ENCODE measurements at regions not wholly inside any gene's neighbourhood (a gene's known extent, or its start where the extent isn't known, plus 50 kb on each side); places are given as distances from the start of the nearest gene placed in this dataset.

GRCh38 chrX:99091459-99091858 lies 1318.6 kb downstream of the PCDH19 start:
- Histone ChIP-seq H4K5ac (ENCODE audit: insufficient read length, low read depth, low read length) (no peak overlapping the region), H2BK12ac (ENCODE audit: insufficient read length, low read depth, low read length) (no peak overlapping the region), H3K9me3 (ENCODE audit: control insufficient read depth, low read depth, low read length) (no peaks in the 10 kb centered on the region), H3K14ac (ENCODE audit: insufficient read depth, low read length) (no peak overlapping the region), H3K23me2 (ENCODE audit: insufficient read length, low read depth, low read length, poor library complexity, severe bottlenecking) (no peaks in the 10 kb centered on the region), H2AK5ac (ENCODE audit: insufficient read length, low read length) (no peak overlapping the region), H2BK5ac (ENCODE audit: insufficient read length, low read length) (no peak overlapping the region), H4K20me1 (ENCODE audit: control insufficient read depth, insufficient read depth, insufficient read length) (no peaks in the 10 kb centered on the region), H3K23ac (ENCODE audit: insufficient read length, low read depth, low read length) (no peak overlapping the region), H2BK120ac (ENCODE audit: low read depth, low read length, poor library complexity, severe bottlenecking) (no peak overlapping the region), H2AFZ (ENCODE audit: low read length) (no peak overlapping the region), H4K8ac (replicated peaks; ENCODE audit: insufficient read length, low read depth, low read length) (no peak overlapping the region), H3K4ac (ENCODE audit: low read depth, low read length) (no peak overlapping the region), H3K79me1 (ENCODE audit: insufficient read depth, low read depth, low read length, poor library complexity, severe bottlenecking) (no peaks in the 10 kb centered on the region), H3T11ph (ENCODE audit: low read length) (no peak overlapping the region), H2BK20ac (ENCODE audit: low read depth, low read length, poor library complexity, severe bottlenecking) (no peak overlapping the region), H3K4me1 (ENCODE audit: insufficient read depth, low read length) (no peaks in the 10 kb centered on the region), H3K4me2 (ENCODE audit: insufficient read depth, insufficient read length, low read length) (no peak overlapping the region), H3K27me3 (ENCODE audit: insufficient read depth, low read length) (no peaks in the 10 kb centered on the region), H3K79me2 (ENCODE audit: insufficient read depth, low read length) (no peaks in the 10 kb centered on the region; the same call in 1 of the 2 replicates), H3K56ac (ENCODE audit: insufficient read length, low read depth, low read length) (no peak overlapping the region), H3K27ac (ENCODE audit: insufficient read length, low read depth, low read length) (no peak overlapping the region), H2BK15ac (ENCODE audit: low read depth, low read length) (no peak overlapping the region), H4K91ac (ENCODE audit: insufficient read length, low read depth, low read length) (no peak overlapping the region), H3K18ac (ENCODE audit: insufficient read length, low read depth, low read length) (no peak overlapping the region), H3K9ac (ENCODE audit: extremely low read depth, insufficient read length, low read length) (no peak overlapping the region)
- no peak overlapping the region for H3K4me3 Mint-ChIP-seq
- H3K9me3 Mint-ChIP-seq: peaks cover 7% of the 10 kb centered on the region in 2 experiments; a peak in 3 of 5 replicates
- H3K4me1 Mint-ChIP-seq: peaks cover 4 to 7% of the 10 kb centered on the region in 2 experiments; a peak in 3 of 4 replicates
- no peak overlapping the region for H3K27ac Mint-ChIP-seq
- H3K27me3 Mint-ChIP-seq (ENCODE audit: low read depth): no peaks in the 10 kb centered on the region; the same call in none of the 2 replicates
- WGBS (ENCODE audit: extremely low coverage, insufficient read length, low lambda C conversion rate): no CpG with 5 or more reads among the region's 1 CpG
- H3K36me3 Mint-ChIP-seq (ENCODE audit: insufficient read depth in 1 of 3, low read depth in 3 of 3): peaks cover 0 to 3% (median 2%) of the 10 kb centered on the region in 3 experiments; a peak in 2 of 7 replicates
- DNase-seq: no peak
- TF ChIP-seq, protein P1, sequence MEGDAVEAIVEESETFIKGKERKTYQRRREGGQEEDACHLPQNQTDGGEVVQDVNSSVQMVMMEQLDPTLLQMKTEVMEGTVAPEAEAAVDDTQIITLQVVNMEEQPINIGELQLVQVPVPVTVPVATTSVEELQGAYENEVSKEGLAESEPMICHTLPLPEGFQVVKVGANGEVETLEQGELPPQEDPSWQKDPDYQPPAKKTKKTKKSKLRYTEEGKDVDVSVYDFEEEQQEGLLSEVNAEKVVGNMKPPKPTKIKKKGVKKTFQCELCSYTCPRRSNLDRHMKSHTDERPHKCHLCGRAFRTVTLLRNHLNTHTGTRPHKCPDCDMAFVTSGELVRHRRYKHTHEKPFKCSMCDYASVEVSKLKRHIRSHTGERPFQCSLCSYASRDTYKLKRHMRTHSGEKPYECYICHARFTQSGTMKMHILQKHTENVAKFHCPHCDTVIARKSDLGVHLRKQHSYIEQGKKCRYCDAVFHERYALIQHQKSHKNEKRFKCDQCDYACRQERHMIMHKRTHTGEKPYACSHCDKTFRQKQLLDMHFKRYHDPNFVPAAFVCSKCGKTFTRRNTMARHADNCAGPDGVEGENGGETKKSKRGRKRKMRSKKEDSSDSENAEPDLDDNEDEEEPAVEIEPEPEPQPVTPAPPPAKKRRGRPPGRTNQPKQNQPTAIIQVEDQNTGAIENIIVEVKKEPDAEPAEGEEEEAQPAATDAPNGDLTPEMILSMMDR (conservative IDR thresholded peaks at IDR 0.05): no peak

All from H9 (cell line).